Endodermal cell (in vitro differentiated cells): ENCODE measurements at regions not wholly inside any gene's neighbourhood (a gene's known extent, or its start where the extent isn't known, plus 50 kb on each side); places are given as distances from the start of the nearest gene placed in this dataset.

Experiments
- DNase-seq: peaks from one replicate; pipeline ENCODE4 v3.0.0-alpha.2; 2017
- H3K27ac ChIP-seq: 2 replicates; pipeline ENCODE4 v1.5.1; 2013; ENCODE audit warnings: mild to moderate bottlenecking, low read depth, low read length, moderate library complexity
- H3K27me3 ChIP-seq: 2 replicates; pipeline ENCODE4 v1.6.1; 2013; ENCODE audit warnings: mild to moderate bottlenecking, low read length, moderate library complexity; ENCODE audit not compliant: insufficient read depth, control insufficient read depth, poor library complexity, severe bottlenecking
- H3K36me3 ChIP-seq: 2 replicates; pipeline ENCODE4 v1.7.0; 2013; ENCODE audit warnings: mild to moderate bottlenecking, low read length, moderate library complexity; ENCODE audit not compliant: control insufficient read depth, insufficient read depth
- H3K4me1 ChIP-seq: one replicate; pipeline ENCODE4 v1.7.0; 2013; ENCODE audit warnings: low read length; ENCODE audit not compliant: control insufficient read depth, insufficient read depth
- H3K4me3 ChIP-seq: 2 replicates; pipeline ENCODE4 v1.5.1; 2013; ENCODE audit warnings: mild to moderate bottlenecking, low read length, moderate library complexity
- H3K9ac ChIP-seq: 2 replicates; pipeline ENCODE4 v1.6.1; 2013; ENCODE audit warnings: mild to moderate bottlenecking, low read length, moderate library complexity; ENCODE audit not compliant: poor library complexity, severe bottlenecking; ENCODE audit errors: extremely low read depth
- H3K9me3 ChIP-seq: 2 replicates; pipeline ENCODE4 v1.6.1; 2013; ENCODE audit warnings: mild to moderate bottlenecking, low read length, moderate library complexity; ENCODE audit not compliant: control insufficient read depth
- H3K27ac Mint-ChIP-seq: 2 replicates; pipeline ENCODE4 v1.8.0; 2020; ENCODE audit warnings: mixed read lengths
- H3K27me3 Mint-ChIP-seq: 2 replicates; pipeline ENCODE4 v1.8.0; 2021; ENCODE audit warnings: mild to moderate bottlenecking, mixed read lengths; ENCODE audit not compliant: insufficient read depth
- H3K36me3 Mint-ChIP-seq: 2 replicates; pipeline ENCODE4 v1.8.0; 2020; ENCODE audit warnings: low read depth, mixed read lengths
- H3K4me1 Mint-ChIP-seq: 2 replicates; pipeline ENCODE4 v1.8.0; 2020; ENCODE audit warnings: mixed read lengths
- H3K4me3 Mint-ChIP-seq: 2 replicates; pipeline ENCODE4 v1.8.0; 2020; ENCODE audit warnings: mild to moderate bottlenecking, moderate library complexity, mixed read lengths
- H3K9me3 Mint-ChIP-seq: 2 replicates; pipeline ENCODE4 v1.8.0; 2020; ENCODE audit warnings: mild to moderate bottlenecking, mixed read lengths
- CTCF ChIP-seq: fragments of 200-600 bp; sonication (generic); conservative IDR thresholded peaks from 2 replicates; pipeline ENCODE4 v1.5.0; 2021; ENCODE audit warnings: antibody characterized with exemption, mild to moderate bottlenecking
- WGBS, 2 experiments: methylation state at CpG; one replicate each; pipeline versions ENCODE4 v1.1.5 to v1.1.7; 2013; ENCODE audit warnings: missing lambda C conversion rate in 2 of 2, mixed read lengths in 1 of 2; ENCODE audit not compliant: insufficient coverage in 1 of 2, insufficient read length in 1 of 2; 5-methylcytosine and 5-hydroxymethylcytosine counted together

GRCh38 chr10:10777723-10778122, 239.9 kb upstream of the CELF2 start:
- H3K9me3 Mint-ChIP-seq = no peaks in the 10 kb centered on the region
- no peaks in the 10 kb centered on the region for H3K36me3 Mint-ChIP-seq
- no peaks in the 10 kb centered on the region for H3K4me1 Mint-ChIP-seq
- no peak for TF ChIP-seq CTCF
- no peaks in the 10 kb centered on the region for H3K27me3 ChIP-seq
- no peak overlapping the region for H3K9ac ChIP-seq
- H3K27me3 Mint-ChIP-seq = peaks cover 3% of the 10 kb centered on the region
- no peak overlapping the region for H3K4me3 Mint-ChIP-seq
- DNase-seq = no peak
- H3K36me3 ChIP-seq = no peaks in the 10 kb centered on the region
- H3K27ac ChIP-seq = no peak overlapping the region
- no peaks in the 10 kb centered on the region for H3K9me3 ChIP-seq
- H3K4me3 ChIP-seq = no peak overlapping the region
- no peaks in the 10 kb centered on the region for H3K4me1 ChIP-seq
- H3K27ac Mint-ChIP-seq = no peak overlapping the region
- 87 to 97% methylated on average over 4 to 5 of the region's 5 CpGs for WGBS, 2 experiments

- no peak overlapping the region for H3K27ac ChIP-seq
- no peaks in the 10 kb centered on the region for H3K36me3 ChIP-seq
- TF ChIP-seq CTCF = no peak
- DNase-seq = no peak
- no peak overlapping the region for H3K9ac ChIP-seq
- H3K9me3 Mint-ChIP-seq = peaks cover 6% of the 10 kb centered on the region
- no peak overlapping the region for H3K27ac Mint-ChIP-seq
- H3K9me3 ChIP-seq = peaks cover under 1% of the 10 kb centered on the region
- H3K4me3 Mint-ChIP-seq = no peak overlapping the region
- no peak overlapping the region for H3K4me3 ChIP-seq
- H3K36me3 Mint-ChIP-seq = no peaks in the 10 kb centered on the region
- H3K27me3 ChIP-seq = no peaks in the 10 kb centered on the region
- no peaks in the 10 kb centered on the region for H3K4me1 Mint-ChIP-seq
- H3K4me1 ChIP-seq = no peaks in the 10 kb centered on the region
- peaks cover 3% of the 10 kb centered on the region for H3K27me3 Mint-ChIP-seq
- 72 to 83% methylated on average over 1 to 2 of the region's 2 CpGs for WGBS, 2 experiments
These were observed 238.7 kb upstream of the CELF2 start for GRCh38 chr10:10778959-10779358.

- H3K9me3 ChIP-seq = peaks cover 6% of the 10 kb centered on the region
- WGBS, 2 experiments = 94 to 100% methylated on average over 1 to 3 of the region's 3 CpGs
- DNase-seq = no peak
- no peaks in the 10 kb centered on the region for H3K4me1 ChIP-seq
- no peaks in the 10 kb centered on the region for H3K36me3 ChIP-seq
- no peak for TF ChIP-seq CTCF
- no peak overlapping the region for H3K27ac Mint-ChIP-seq
- no peak overlapping the region for H3K9ac ChIP-seq
- H3K9me3 Mint-ChIP-seq = peaks cover 11% of the 10 kb centered on the region
- H3K27me3 ChIP-seq = no peaks in the 10 kb centered on the region
- H3K27ac ChIP-seq = no peak overlapping the region
- no peaks in the 10 kb centered on the region for H3K4me1 Mint-ChIP-seq
- H3K4me3 Mint-ChIP-seq = no peak overlapping the region
- H3K4me3 ChIP-seq = no peak overlapping the region
- peaks cover 3% of the 10 kb centered on the region for H3K27me3 Mint-ChIP-seq
- H3K36me3 Mint-ChIP-seq = no peaks in the 10 kb centered on the region
These were observed 238.2 kb upstream of the CELF2 start for GRCh38 chr10:10779511-10779910.
